ENCODE measurements at regions not wholly inside any gene's neighbourhood (a gene's known extent, or its start where the extent isn't known, plus 50 kb on each side); places are given as distances from the start of the nearest gene placed in this dataset.
A peak's percentile ranks its signal among the peaks of the same experiment; 100 is the strongest.

GRCh38 chr16:35352431-35352830 is 1893.0 kb downstream of the TP53TG3F start:
- DNase-seq (ENCODE audit: low read depth), result no peak
- TF ChIP-seq POLR2A (IDR thresholded peaks at IDR 0.05; ENCODE audit: extremely low read depth, insufficient read length) (no peak), MYC (IDR thresholded peaks at IDR 0.05; ENCODE audit: low read depth, low read length) (no peak), CTCF (IDR thresholded peaks at IDR 0.05; ENCODE audit: low read depth, low read length) (no peak), MAX (IDR thresholded peaks at IDR 0.05; ENCODE audit: low read depth, low read length) (no peak)

GRCh38 chr16:35363510-35363909 is 1904.1 kb downstream of the TP53TG3F start:
- no peak for TF ChIP-seq MAX (IDR thresholded peaks at IDR 0.05; ENCODE audit: low read depth, low read length)
- TF ChIP-seq CTCF (IDR thresholded peaks at IDR 0.05; ENCODE audit: low read depth, low read length), result no peak
- no peak for TF ChIP-seq MYC (IDR thresholded peaks at IDR 0.05; ENCODE audit: low read depth, low read length)
- no peak for TF ChIP-seq POLR2A (IDR thresholded peaks at IDR 0.05; ENCODE audit: extremely low read depth, insufficient read length)
- no peak for DNase-seq (ENCODE audit: low read depth)
- H3K4me3 ChIP-seq (ENCODE audit: low read depth, low read length), result no peak overlapping the region

More at GRCh38 chr16:35352431-35352830, 1893.0 kb downstream of the TP53TG3F start:
- H3K4me3 ChIP-seq (ENCODE audit: low read depth, low read length), result no peak overlapping the region

GRCh38 chr16:35364263-35364662 is 1904.9 kb downstream of the TP53TG3F start:
- H3K4me3 ChIP-seq (ENCODE audit: low read depth, low read length), result no peak overlapping the region
- no peak for TF ChIP-seq POLR2A (IDR thresholded peaks at IDR 0.05; ENCODE audit: extremely low read depth, insufficient read length)
- TF ChIP-seq MAX (IDR thresholded peaks at IDR 0.05; ENCODE audit: low read depth, low read length), result no peak
- TF ChIP-seq MYC (IDR thresholded peaks at IDR 0.05; ENCODE audit: low read depth, low read length), result no peak
- TF ChIP-seq CTCF (IDR thresholded peaks at IDR 0.05; ENCODE audit: low read depth, low read length), result no peak
- no peak for DNase-seq (ENCODE audit: low read depth)

GRCh38 chr16:35365675-35366074 is 1906.3 kb downstream of the TP53TG3F start:
- H3K4me3 ChIP-seq (ENCODE audit: low read depth, low read length), result no peak overlapping the region
- peak; percentile 28 for DNase-seq (ENCODE audit: low read depth)
- TF ChIP-seq POLR2A (IDR thresholded peaks at IDR 0.05; ENCODE audit: extremely low read depth, insufficient read length), result no peak
- no peak for TF ChIP-seq CTCF (IDR thresholded peaks at IDR 0.05; ENCODE audit: low read depth, low read length)
- TF ChIP-seq MAX (IDR thresholded peaks at IDR 0.05; ENCODE audit: low read depth, low read length), result no peak
- no peak for TF ChIP-seq MYC (IDR thresholded peaks at IDR 0.05; ENCODE audit: low read depth, low read length)

- TF ChIP-seq MYC (IDR thresholded peaks at IDR 0.05; ENCODE audit: low read depth, low read length) (no peak), CTCF (IDR thresholded peaks at IDR 0.05; ENCODE audit: low read depth, low read length) (no peak), MAX (IDR thresholded peaks at IDR 0.05; ENCODE audit: low read depth, low read length) (no peak), POLR2A (IDR thresholded peaks at IDR 0.05; ENCODE audit: extremely low read depth, insufficient read length) (no peak)
- DNase-seq (ENCODE audit: low read depth), result no peak
- H3K4me3 ChIP-seq (ENCODE audit: low read depth, low read length), result no peak overlapping the region
These were observed 1911.2 kb downstream of the TP53TG3F start for GRCh38 chr16:35370617-35371016.

GRCh38 chr16:35377142-35377541 is 1917.7 kb downstream of the TP53TG3F start:
- H3K4me3 ChIP-seq (ENCODE audit: low read depth, low read length), result no peak overlapping the region
- TF ChIP-seq MAX (IDR thresholded peaks at IDR 0.05; ENCODE audit: low read depth, low read length), result no peak
- TF ChIP-seq CTCF (IDR thresholded peaks at IDR 0.05; ENCODE audit: low read depth, low read length), result no peak
- no peak for TF ChIP-seq MYC (IDR thresholded peaks at IDR 0.05; ENCODE audit: low read depth, low read length)
- DNase-seq (ENCODE audit: low read depth), result no peak

Measured in NB4 (cell line).